ENCODE measurements at regions not wholly inside any gene's neighbourhood (a gene's known extent, or its start where the extent isn't known, plus 50 kb on each side); places are given as distances from the start of the nearest gene placed in this dataset.

DNA sequence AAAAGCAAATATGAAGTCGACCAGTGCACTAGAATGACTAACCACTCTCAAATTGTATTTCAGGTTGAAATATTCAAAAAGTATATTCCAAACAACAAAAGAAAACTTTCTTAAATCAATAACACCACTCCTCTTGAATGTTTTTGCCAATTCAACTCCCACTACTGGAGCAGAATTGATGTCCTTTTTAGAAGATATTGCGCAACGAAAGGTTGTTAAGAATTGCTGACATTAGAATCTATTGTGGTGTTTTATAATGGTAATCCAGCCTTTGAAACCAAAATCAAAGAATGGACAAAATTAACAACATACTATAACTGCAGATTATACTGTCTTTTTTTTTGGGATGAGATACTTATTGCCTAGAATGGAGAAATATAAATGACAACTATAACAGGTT lies 331.3 kb downstream of the GRXCR1 start:
- TF ChIP-seq POLR2A (IDR thresholded peaks at IDR 0.05; ENCODE audit: low read depth, low read length), result no peak
- TF ChIP-seq, protein P1, sequence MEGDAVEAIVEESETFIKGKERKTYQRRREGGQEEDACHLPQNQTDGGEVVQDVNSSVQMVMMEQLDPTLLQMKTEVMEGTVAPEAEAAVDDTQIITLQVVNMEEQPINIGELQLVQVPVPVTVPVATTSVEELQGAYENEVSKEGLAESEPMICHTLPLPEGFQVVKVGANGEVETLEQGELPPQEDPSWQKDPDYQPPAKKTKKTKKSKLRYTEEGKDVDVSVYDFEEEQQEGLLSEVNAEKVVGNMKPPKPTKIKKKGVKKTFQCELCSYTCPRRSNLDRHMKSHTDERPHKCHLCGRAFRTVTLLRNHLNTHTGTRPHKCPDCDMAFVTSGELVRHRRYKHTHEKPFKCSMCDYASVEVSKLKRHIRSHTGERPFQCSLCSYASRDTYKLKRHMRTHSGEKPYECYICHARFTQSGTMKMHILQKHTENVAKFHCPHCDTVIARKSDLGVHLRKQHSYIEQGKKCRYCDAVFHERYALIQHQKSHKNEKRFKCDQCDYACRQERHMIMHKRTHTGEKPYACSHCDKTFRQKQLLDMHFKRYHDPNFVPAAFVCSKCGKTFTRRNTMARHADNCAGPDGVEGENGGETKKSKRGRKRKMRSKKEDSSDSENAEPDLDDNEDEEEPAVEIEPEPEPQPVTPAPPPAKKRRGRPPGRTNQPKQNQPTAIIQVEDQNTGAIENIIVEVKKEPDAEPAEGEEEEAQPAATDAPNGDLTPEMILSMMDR (IDR thresholded peaks at IDR 0.05; ENCODE audit: extremely low read depth in 1 of 2, insufficient read depth in 1 of 2, low read depth in 1 of 2, low read length in 2 of 2), result no peak
- TF ChIP-seq EZH2 (IDR thresholded peaks at IDR 0.05; ENCODE audit: borderline replicate concordance, low read depth, low read length, severe bottlenecking), result no peak
- TF ChIP-seq, protein P2, sequence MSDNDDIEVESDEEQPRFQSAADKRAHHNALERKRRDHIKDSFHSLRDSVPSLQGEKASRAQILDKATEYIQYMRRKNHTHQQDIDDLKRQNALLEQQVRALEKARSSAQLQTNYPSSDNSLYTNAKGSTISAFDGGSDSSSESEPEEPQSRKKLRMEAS (IDR thresholded peaks at IDR 0.05; ENCODE audit: insufficient read depth, insufficient read length), result no peak
- no peak for TF ChIP-seq POLR2AphosphoS5 (IDR thresholded peaks at IDR 0.05; ENCODE audit: insufficient read depth, low read depth, low read length)
- TF ChIP-seq MYC (IDR thresholded peaks at IDR 0.05; ENCODE audit: low read depth, low read length), result no peak
